ENCODE measurements at regions not wholly inside any gene's neighbourhood (a gene's known extent, or its start where the extent isn't known, plus 50 kb on each side); places are given as distances from the start of the nearest gene placed in this dataset.
A peak's percentile ranks its signal among the peaks of the same experiment; 100 is the strongest.

- TF ChIP-seq CTCF (IDR thresholded peaks at IDR 0.05), result no peak
- H3K9me3 ChIP-seq, result no peaks in the 10 kb centered on the region
- no peaks in the 10 kb centered on the region for H3K27me3 ChIP-seq
- no peak overlapping the region for H3K27ac ChIP-seq
- peak; percentile 76 for DNase-seq (ENCODE audit: low spot score)
- H3K4me1 ChIP-seq, result no peaks in the 10 kb centered on the region
- H3K4me3 ChIP-seq, result no peak overlapping the region
- no peaks in the 10 kb centered on the region for H3K36me3 ChIP-seq
Measured at GRCh38 chr9:88936668-88937067, 54.6 kb upstream of the S1PR3 start.

- Histone ChIP-seq H3K36me3 (no peaks in the 10 kb centered on the region), H3K27me3 (no peaks in the 10 kb centered on the region), H3K4me1 (no peaks in the 10 kb centered on the region), H3K9me3 (no peaks in the 10 kb centered on the region), H3K4me3 (no peak overlapping the region), H3K27ac (no peak overlapping the region)
- no peak for DNase-seq (ENCODE audit: low spot score)
- no peak for TF ChIP-seq CTCF (IDR thresholded peaks at IDR 0.05)
Measured at GRCh38 chr9:88937248-88937647, 54.0 kb upstream of the S1PR3 start.

GRCh38 chr9:88938189-88938588, 53.1 kb upstream of the S1PR3 start:
- DNase-seq (ENCODE audit: low spot score), result no peak
- TF ChIP-seq CTCF (IDR thresholded peaks at IDR 0.05), result no peak
- no peaks in the 10 kb centered on the region for H3K36me3 ChIP-seq
- H3K27ac ChIP-seq, result no peak overlapping the region
- H3K4me1 ChIP-seq, result no peaks in the 10 kb centered on the region
- H3K4me3 ChIP-seq, result no peak overlapping the region
- no peaks in the 10 kb centered on the region for H3K9me3 ChIP-seq
- no peaks in the 10 kb centered on the region for H3K27me3 ChIP-seq

Small RNA genes lying in the stretch of these regions (microRNA-seq; reads per million reads assigned to microRNA genes)
- gene MIR4289 (ENCODE audit: borderline number of aligned reads in 2 of 2, borderline replicate concordance in 1 of 2), result 0 reads per million in 2 donors
